ENCODE measurements at regions not wholly inside any gene's neighbourhood (a gene's known extent, or its start where the extent isn't known, plus 50 kb on each side); places are given as distances from the start of the nearest gene placed in this dataset.

DNA sequence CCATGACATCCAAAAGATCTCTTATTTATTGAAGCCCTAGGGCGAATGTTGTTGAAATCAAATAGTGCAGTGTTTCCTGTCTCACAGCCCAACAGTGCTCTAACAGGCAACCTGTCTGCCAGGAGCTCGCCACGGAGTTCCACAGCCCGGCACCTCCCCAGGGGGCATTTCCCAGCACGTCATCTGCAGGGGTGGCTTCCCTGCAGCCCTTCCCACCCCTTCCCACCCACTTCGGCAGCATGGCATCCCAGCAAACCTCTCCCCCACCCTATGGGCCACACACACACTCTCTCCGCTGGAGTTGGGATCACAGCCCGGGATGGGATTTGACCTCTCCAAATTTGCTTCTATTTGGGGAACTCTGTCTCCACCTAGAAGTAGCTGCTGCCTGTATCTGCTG lies 62.7 kb upstream of the C14orf180 start:
- DNase-seq (ENCODE audit: extremely low spot score) = no peak
- TF ChIP-seq, protein P1, sequence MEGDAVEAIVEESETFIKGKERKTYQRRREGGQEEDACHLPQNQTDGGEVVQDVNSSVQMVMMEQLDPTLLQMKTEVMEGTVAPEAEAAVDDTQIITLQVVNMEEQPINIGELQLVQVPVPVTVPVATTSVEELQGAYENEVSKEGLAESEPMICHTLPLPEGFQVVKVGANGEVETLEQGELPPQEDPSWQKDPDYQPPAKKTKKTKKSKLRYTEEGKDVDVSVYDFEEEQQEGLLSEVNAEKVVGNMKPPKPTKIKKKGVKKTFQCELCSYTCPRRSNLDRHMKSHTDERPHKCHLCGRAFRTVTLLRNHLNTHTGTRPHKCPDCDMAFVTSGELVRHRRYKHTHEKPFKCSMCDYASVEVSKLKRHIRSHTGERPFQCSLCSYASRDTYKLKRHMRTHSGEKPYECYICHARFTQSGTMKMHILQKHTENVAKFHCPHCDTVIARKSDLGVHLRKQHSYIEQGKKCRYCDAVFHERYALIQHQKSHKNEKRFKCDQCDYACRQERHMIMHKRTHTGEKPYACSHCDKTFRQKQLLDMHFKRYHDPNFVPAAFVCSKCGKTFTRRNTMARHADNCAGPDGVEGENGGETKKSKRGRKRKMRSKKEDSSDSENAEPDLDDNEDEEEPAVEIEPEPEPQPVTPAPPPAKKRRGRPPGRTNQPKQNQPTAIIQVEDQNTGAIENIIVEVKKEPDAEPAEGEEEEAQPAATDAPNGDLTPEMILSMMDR (IDR thresholded peaks at IDR 0.05; ENCODE audit: control extremely low read depth, extremely low read depth, low read depth, missing control alignments) = no peak
- POLR2A ChIA-PET = no interaction called here
- CTCF ChIA-PET = no interaction called here

DNA sequence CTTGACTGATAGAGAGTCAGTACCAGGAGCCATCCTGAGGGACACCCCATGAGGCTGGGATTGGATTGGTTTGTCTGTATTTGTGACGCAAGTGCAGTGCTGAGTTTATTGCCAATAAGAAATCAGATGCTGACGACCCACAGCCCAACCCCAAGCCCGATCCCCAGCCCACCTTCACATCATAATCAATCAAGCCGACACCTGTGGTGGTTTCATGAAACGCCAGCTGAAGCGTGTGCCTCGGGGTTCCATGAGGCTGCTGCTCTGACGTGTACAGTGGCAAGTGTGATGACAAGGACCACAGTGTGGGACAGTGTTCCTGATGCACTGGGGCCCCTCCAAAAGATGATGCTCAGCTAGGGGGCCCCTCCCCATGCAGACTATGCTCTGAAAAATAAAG lies 62.1 kb upstream of the C14orf180 start:
- TF ChIP-seq, protein P1 (IDR thresholded peaks at IDR 0.05; ENCODE audit: control extremely low read depth, extremely low read depth, low read depth, missing control alignments) = no peak
- CTCF ChIA-PET = no interaction called here
- DNase-seq (ENCODE audit: extremely low spot score) = no peak
- POLR2A ChIA-PET = no interaction called here

DNA sequence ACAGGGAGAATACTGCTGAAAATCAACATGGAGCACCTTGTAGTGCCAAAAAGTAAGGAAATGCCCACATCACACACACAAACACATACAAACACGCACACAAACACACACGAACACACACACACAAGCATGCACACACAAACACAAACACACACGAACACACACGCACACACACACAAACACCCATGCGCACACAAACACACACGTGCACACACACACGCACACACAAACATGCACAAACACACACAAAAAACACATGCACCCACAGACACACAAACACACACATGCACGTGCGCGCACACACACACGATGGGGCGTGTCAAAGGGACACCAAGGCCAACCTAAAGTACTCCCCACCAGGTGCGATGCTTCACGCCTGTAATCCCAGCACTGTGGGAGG lies 61.7 kb upstream of the C14orf180 start:
- no peak for DNase-seq (ENCODE audit: extremely low spot score)
- POLR2A ChIA-PET = no interaction called here
- CTCF ChIA-PET = no interaction called here
- TF ChIP-seq, protein P1 (IDR thresholded peaks at IDR 0.05; ENCODE audit: control extremely low read depth, extremely low read depth, low read depth, missing control alignments) = no peak

DNA sequence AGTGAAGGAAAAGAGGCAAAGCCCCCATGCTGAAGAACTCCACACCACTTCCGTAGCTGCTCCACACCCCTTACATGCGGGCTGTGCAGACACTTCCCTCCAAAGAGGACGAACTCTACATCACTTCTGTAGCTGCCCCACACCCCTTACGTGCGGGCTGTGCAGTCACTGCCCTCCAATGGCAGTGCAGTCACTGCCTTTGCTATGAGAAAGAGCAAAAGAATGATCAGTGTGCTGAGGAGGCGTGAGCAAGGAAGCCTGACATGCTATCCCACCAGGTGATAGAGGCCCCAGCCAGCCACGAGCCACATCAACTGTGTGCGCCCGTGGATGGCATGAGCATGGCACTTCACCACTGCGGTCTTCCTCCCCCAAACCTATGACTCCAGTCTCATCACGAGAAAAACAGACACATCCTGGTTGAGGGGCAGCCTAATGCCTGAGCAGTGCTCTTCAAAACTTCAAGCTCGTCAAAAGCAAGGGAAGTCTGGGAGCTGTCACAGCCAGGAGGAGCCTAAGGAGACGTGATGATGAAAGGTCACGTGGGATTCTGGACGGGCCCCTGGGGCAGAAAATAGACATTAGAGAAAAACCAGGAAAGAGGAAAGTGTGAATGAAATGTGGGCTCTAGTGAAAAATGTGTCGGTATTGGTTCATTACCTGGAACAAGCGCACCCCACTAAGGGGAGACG lies 60.8 kb upstream of the C14orf180 start:
- DNase-seq (ENCODE audit: extremely low spot score) = no peak
- TF ChIP-seq, protein P1 (IDR thresholded peaks at IDR 0.05; ENCODE audit: control extremely low read depth, extremely low read depth, low read depth, missing control alignments) = no peak
- ChIA-PET POLR2A (no interaction called here), CTCF (no interaction called here)

DNA sequence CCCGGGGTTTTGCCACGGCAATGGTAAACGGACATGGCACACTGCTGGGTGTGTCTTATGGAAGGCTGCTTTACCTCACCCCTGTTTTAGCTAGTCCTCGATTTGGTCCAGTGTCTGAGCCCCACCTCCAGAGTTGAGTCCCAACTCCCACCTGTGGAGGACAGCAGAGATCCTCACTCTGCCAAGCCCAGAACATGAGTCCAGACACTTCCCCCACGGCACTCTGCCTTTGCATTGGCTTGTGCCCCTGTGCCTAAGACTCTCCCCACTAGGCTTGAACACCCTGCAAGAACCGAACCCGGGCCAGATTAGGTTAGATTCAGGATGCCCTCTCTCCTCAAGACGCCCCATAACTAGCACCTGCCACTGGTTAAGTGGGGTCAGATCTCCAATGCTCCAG lies 59.8 kb upstream of the C14orf180 start:
- TF ChIP-seq, protein P1 (IDR thresholded peaks at IDR 0.05; ENCODE audit: control extremely low read depth, extremely low read depth, low read depth, missing control alignments) = no peak
- ChIA-PET POLR2A (no interaction called here), CTCF (no interaction called here)
- DNase-seq (ENCODE audit: extremely low spot score) = no peak

DNA sequence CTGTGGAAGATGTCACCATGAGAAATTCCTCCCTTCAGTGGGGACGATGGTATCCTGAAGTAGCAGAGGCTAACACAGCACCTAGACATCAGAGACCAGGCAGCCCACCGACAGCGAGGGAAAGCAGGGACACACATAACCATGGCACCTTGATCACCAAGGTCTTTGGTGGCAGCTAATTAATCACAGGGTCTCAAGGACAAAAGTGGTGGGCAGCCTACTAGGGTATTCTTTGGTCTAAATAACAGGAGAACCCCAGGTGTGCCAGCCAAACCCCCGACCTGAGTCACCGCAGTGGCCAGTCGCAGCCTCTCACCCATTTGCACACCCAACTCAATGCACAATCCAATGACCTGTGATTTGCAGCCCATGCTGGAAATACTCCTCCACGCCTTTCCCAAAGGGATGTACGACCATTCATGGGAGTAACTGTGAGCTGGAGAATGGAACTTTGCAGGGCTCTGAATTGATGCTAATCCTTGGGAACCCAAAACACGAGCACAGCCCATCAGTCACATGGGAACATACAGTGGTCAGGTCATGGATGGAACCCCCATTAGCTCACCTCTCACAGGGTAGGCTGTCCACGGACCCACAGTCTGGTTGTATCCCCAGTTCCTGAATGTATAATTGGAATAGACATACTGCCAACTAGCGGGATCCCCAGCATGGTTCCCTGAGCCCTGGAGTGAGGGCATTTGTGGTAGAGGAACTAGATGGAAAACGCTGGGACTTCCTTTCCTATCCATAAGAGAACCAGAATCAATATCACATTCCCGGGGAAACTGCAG lies 58.7 kb upstream of the C14orf180 start:
- ChIA-PET POLR2A (no interaction called here), CTCF (no interaction called here)
- DNase-seq (ENCODE audit: extremely low spot score) = no peak
- TF ChIP-seq, protein P1 (IDR thresholded peaks at IDR 0.05; ENCODE audit: control extremely low read depth, extremely low read depth, low read depth, missing control alignments) = no peak
